H9 (cell line): ENCODE measurements at regions not wholly inside any gene's neighbourhood (a gene's known extent, or its start where the extent isn't known, plus 50 kb on each side); places are given as distances from the start of the nearest gene placed in this dataset.

Source experiments
- DNase-seq: peaks from one replicate; pipeline ENCODE4 v3.0.0-alpha.2; 2017
- H2AFZ ChIP-seq: one replicate; pipeline ENCODE4 v1.6.1; 2013; ENCODE audit warnings: mild to moderate bottlenecking, low read length, control low read depth, moderate library complexity
- H2AK5ac ChIP-seq: 2 replicates; pipeline ENCODE4 v1.6.1; 2013; ENCODE audit warnings: low read length, control low read depth, mixed read lengths; ENCODE audit not compliant: insufficient read length
- H2BK120ac ChIP-seq: one replicate; pipeline ENCODE4 v1.6.1; 2013; ENCODE audit warnings: low read depth, mild to moderate bottlenecking, low read length, control low read depth, inconsistent platforms; ENCODE audit not compliant: poor library complexity, severe bottlenecking
- H2BK12ac ChIP-seq: 2 replicates; pipeline ENCODE4 v1.6.1; 2013; ENCODE audit warnings: low read length, control low read depth, mixed read lengths, low read depth; ENCODE audit not compliant: insufficient read length
- H2BK15ac ChIP-seq: 2 replicates; pipeline ENCODE4 v1.6.1; 2013; ENCODE audit warnings: low read depth, low read length, control low read depth
- H2BK20ac ChIP-seq: one replicate; pipeline ENCODE4 v1.6.1; 2013; ENCODE audit warnings: low read depth, mild to moderate bottlenecking, low read length, control low read depth, inconsistent platforms; ENCODE audit not compliant: poor library complexity, severe bottlenecking
- H2BK5ac ChIP-seq: 2 replicates; pipeline ENCODE4 v1.6.1; 2013; ENCODE audit warnings: low read length, control low read depth, mixed read lengths; ENCODE audit not compliant: insufficient read length
- H3K14ac ChIP-seq: 2 replicates; pipeline ENCODE4 v1.6.1; 2013; ENCODE audit warnings: low read length, control low read depth; ENCODE audit not compliant: insufficient read depth
- H3K18ac ChIP-seq: 2 replicates; pipeline ENCODE4 v1.6.1; 2013; ENCODE audit warnings: low read depth, mild to moderate bottlenecking, mixed read lengths, low read length, control low read depth; ENCODE audit not compliant: insufficient read length
- H3K23ac ChIP-seq: 2 replicates; pipeline ENCODE4 v1.6.1; 2013; ENCODE audit warnings: low read length, control low read depth, mixed read lengths, low read depth; ENCODE audit not compliant: insufficient read length
- H3K23me2 ChIP-seq: 2 replicates; pipeline ENCODE4 v1.6.1; 2013; ENCODE audit warnings: low read depth, mild to moderate bottlenecking, mixed read lengths, low read length, control low read depth; ENCODE audit not compliant: insufficient read length, poor library complexity, severe bottlenecking
- H3K27ac ChIP-seq: 2 replicates; pipeline ENCODE4 v1.5.1; 2013; ENCODE audit warnings: low read length, control low read depth, mixed read lengths, low read depth; ENCODE audit not compliant: insufficient read length
- H3K27me3 ChIP-seq: 2 replicates; pipeline ENCODE4 v1.6.1; 2013; ENCODE audit warnings: low read length, control low read depth, inconsistent platforms; ENCODE audit not compliant: insufficient read depth
- H3K4ac ChIP-seq: 2 replicates; pipeline ENCODE4 v1.6.1; 2013; ENCODE audit warnings: low read depth, mild to moderate bottlenecking, control low read depth, inconsistent platforms, low read length, moderate library complexity
- H3K4me1 ChIP-seq: 2 replicates; pipeline ENCODE4 v1.6.1; 2013; ENCODE audit warnings: low read length, control low read depth, inconsistent platforms; ENCODE audit not compliant: insufficient read depth
- H3K4me2 ChIP-seq: 2 replicates; pipeline ENCODE4 v1.6.1; 2013; ENCODE audit warnings: low read length, control low read depth, mixed read lengths; ENCODE audit not compliant: insufficient read length, insufficient read depth
- H3K56ac ChIP-seq: 2 replicates; pipeline ENCODE4 v1.6.1; 2013; ENCODE audit warnings: low read depth, mild to moderate bottlenecking, mixed read lengths, low read length, control low read depth; ENCODE audit not compliant: insufficient read length
- H3K79me1 ChIP-seq: 2 replicates; pipeline ENCODE4 v1.6.1; 2013; ENCODE audit warnings: low read depth, mild to moderate bottlenecking, moderate library complexity, low read length, control low read depth, inconsistent platforms; ENCODE audit not compliant: insufficient read depth, poor library complexity, severe bottlenecking
- H3K79me2 ChIP-seq: 2 replicates; pipeline ENCODE4 v1.6.1; 2013; ENCODE audit warnings: low read length, control low read depth, inconsistent platforms; ENCODE audit not compliant: insufficient read depth
- H3K9ac ChIP-seq: 2 replicates; pipeline ENCODE4 v1.6.1; 2013; ENCODE audit warnings: low read length, control low read depth, mixed read lengths; ENCODE audit not compliant: insufficient read length; ENCODE audit errors: extremely low read depth
- H3K9me3 ChIP-seq: one replicate; pipeline ENCODE4 v1.6.1; 2013; ENCODE audit warnings: low read depth, low read length, inconsistent platforms; ENCODE audit not compliant: control insufficient read depth
- H3T11ph ChIP-seq: one replicate; pipeline ENCODE4 v1.6.1; 2013; ENCODE audit warnings: mild to moderate bottlenecking, low read length, control low read depth, inconsistent platforms
- H4K20me1 ChIP-seq: one replicate; pipeline ENCODE4 v1.6.1; 2013; ENCODE audit not compliant: control insufficient read depth, insufficient read length, insufficient read depth
- H4K5ac ChIP-seq: 2 replicates; pipeline ENCODE4 v1.6.1; 2013; ENCODE audit warnings: low read depth, mild to moderate bottlenecking, mixed read lengths, low read length, control low read depth; ENCODE audit not compliant: insufficient read length
- H4K8ac ChIP-seq: replicated peaks from 2 replicates; pipeline ENCODE4 v1.6.1; 2013; ENCODE audit warnings: low read length, control low read depth, mixed read lengths, low read depth; ENCODE audit not compliant: insufficient read length
- H4K91ac ChIP-seq: 2 replicates; pipeline ENCODE4 v1.6.1; 2013; ENCODE audit warnings: low read depth, mild to moderate bottlenecking, moderate library complexity, mixed read lengths, low read length, control low read depth; ENCODE audit not compliant: insufficient read length
- H3K27ac Mint-ChIP-seq, 3 experiments: 2 replicates in 2 of 3; 3 replicates in 1 of 3; pipeline ENCODE4 v1.8.0; 2020 to 2021; ENCODE audit warnings: mixed read lengths in 3 of 3, mild to moderate bottlenecking in 1 of 3, moderate library complexity in 1 of 3
- H3K27me3 Mint-ChIP-seq: 2 replicates; pipeline ENCODE4 v1.8.0; 2021; ENCODE audit warnings: low read depth, mild to moderate bottlenecking, moderate library complexity, mixed read lengths
- H3K36me3 Mint-ChIP-seq, 3 experiments: 2 replicates in 2 of 3; 3 replicates in 1 of 3; pipeline ENCODE4 v1.8.0; 2020 to 2021; ENCODE audit warnings: low read depth in 3 of 3, mixed read lengths in 3 of 3; ENCODE audit not compliant: insufficient read depth in 1 of 3
- H3K4me1 Mint-ChIP-seq, 2 experiments: 2 replicates each; pipeline ENCODE4 v1.8.0; 2020; ENCODE audit warnings: mixed read lengths in 2 of 2
- H3K4me3 Mint-ChIP-seq, 2 experiments: 2 replicates in 1 of 2; 3 replicates in 1 of 2; pipeline ENCODE4 v1.8.0; 2020 to 2021; ENCODE audit warnings: mild to moderate bottlenecking in 2 of 2, mixed read lengths in 2 of 2, moderate library complexity in 1 of 2
- H3K9me3 Mint-ChIP-seq, 2 experiments: 2 replicates in 1 of 2; 3 replicates in 1 of 2; pipeline ENCODE4 v1.8.0; 2020; ENCODE audit warnings: mild to moderate bottlenecking in 2 of 2, mixed read lengths in 2 of 2, moderate library complexity in 1 of 2
- WGBS: extraction: QIAGEN DNeasy Blood & Tissue Kit; methylation state at CpG from one replicate; pipeline ENCODE4 v1.1.7; 2013; ENCODE audit warnings: missing lambda C conversion rate, low lambda C conversion rate, mixed read lengths; ENCODE audit not compliant: insufficient read length; ENCODE audit errors: extremely low coverage; 5-methylcytosine and 5-hydroxymethylcytosine counted together
- TF ChIP-seq, protein P1 (sequence below): fragments of 200-600 bp; sonication (generic); conservative IDR thresholded peaks from 3 replicates; pipeline ENCODE4 v1.8.0; 2021; ENCODE audit warnings: antibody characterized with exemption, mild to moderate bottlenecking

DNA sequence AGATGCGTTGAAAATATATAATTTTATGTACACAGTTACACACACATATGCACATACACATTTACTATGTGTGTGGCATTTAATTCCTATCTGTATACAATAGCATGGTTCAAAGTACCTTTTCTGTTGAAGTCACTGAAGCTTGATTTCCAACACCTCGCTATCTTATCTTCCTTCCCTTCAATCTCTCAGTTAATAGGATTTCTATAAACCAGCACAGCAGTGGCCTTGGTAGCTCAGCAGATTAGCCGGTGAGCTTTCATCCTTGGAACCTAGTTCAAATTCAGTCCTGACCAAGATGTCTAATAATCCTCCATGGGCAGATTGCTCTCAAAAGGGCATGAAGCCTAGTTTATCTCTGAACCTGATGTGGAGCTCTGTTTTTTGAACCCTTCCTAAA lies 2389.5 kb downstream of the MAT2B start:
- no peak overlapping the region for H3K4me3 Mint-ChIP-seq
- H3K27me3 Mint-ChIP-seq: no peaks in the 10 kb centered on the region
- DNase-seq: no peak

More for the DNA sequence above, 2389.5 kb downstream of the MAT2B start:
- no peaks in the 10 kb centered on the region for H3K4me1 ChIP-seq
- H3K4me2 ChIP-seq: no peak overlapping the region
- H3K14ac ChIP-seq: no peak overlapping the region
- no peak overlapping the region for H4K91ac ChIP-seq
- no peak overlapping the region for H4K5ac ChIP-seq
- H3K56ac ChIP-seq: no peak overlapping the region
- no peak overlapping the region for H2BK12ac ChIP-seq
- H3K79me1 ChIP-seq: no peaks in the 10 kb centered on the region
- TF ChIP-seq, protein P1, sequence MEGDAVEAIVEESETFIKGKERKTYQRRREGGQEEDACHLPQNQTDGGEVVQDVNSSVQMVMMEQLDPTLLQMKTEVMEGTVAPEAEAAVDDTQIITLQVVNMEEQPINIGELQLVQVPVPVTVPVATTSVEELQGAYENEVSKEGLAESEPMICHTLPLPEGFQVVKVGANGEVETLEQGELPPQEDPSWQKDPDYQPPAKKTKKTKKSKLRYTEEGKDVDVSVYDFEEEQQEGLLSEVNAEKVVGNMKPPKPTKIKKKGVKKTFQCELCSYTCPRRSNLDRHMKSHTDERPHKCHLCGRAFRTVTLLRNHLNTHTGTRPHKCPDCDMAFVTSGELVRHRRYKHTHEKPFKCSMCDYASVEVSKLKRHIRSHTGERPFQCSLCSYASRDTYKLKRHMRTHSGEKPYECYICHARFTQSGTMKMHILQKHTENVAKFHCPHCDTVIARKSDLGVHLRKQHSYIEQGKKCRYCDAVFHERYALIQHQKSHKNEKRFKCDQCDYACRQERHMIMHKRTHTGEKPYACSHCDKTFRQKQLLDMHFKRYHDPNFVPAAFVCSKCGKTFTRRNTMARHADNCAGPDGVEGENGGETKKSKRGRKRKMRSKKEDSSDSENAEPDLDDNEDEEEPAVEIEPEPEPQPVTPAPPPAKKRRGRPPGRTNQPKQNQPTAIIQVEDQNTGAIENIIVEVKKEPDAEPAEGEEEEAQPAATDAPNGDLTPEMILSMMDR: no peak
- Mint-ChIP-seq H3K27ac (no peak overlapping the region; a peak in 1 of 7 replicates), H3K9me3 (peaks cover 11 to 17% of the 10 kb centered on the region in 2 experiments; a peak in 4 of 5 replicates), H3K36me3 (peaks cover 2 to 14% (median 8%) of the 10 kb centered on the region in 3 experiments; a peak in 6 of 7 replicates), H3K4me1 (no peaks in the 10 kb centered on the region)
- no peaks in the 10 kb centered on the region for H3K79me2 ChIP-seq
- no peak overlapping the region for H2BK120ac ChIP-seq
- no peak overlapping the region for H3K27ac ChIP-seq
- H2AK5ac ChIP-seq: no peak overlapping the region
- no peak overlapping the region for H2BK15ac ChIP-seq
- no CpG with 5 or more reads among the region's 3 CpGs for WGBS
- H3T11ph ChIP-seq: no peak overlapping the region
- H2AFZ ChIP-seq: no peak overlapping the region
- H3K27me3 ChIP-seq: no peaks in the 10 kb centered on the region
- no peak overlapping the region for H3K9ac ChIP-seq
- no peak overlapping the region for H2BK5ac ChIP-seq
- no peak overlapping the region for H4K8ac ChIP-seq
- H3K23ac ChIP-seq: no peak overlapping the region
- H3K9me3 ChIP-seq: no peaks in the 10 kb centered on the region
- H3K23me2 ChIP-seq: no peaks in the 10 kb centered on the region
- H3K18ac ChIP-seq: no peak overlapping the region
- H3K4ac ChIP-seq: no peak overlapping the region
- H4K20me1 ChIP-seq: peaks cover 2% of the 10 kb centered on the region
- H2BK20ac ChIP-seq: no peak overlapping the region
